GM12864 (cell line): ENCODE measurements at regions not wholly inside any gene's neighbourhood (a gene's known extent, or its start where the extent isn't known, plus 50 kb on each side); places are given as distances from the start of the nearest gene placed in this dataset.

Experiments used
- DNase-seq: peaks from one replicate; pipeline ENCODE4 v3.0.0-alpha.2; 2011; ENCODE audit warnings: low read depth
- H3K4me3 ChIP-seq: 2 replicates; pipeline ENCODE4 v1.5.1; 2011; ENCODE audit warnings: mild to moderate bottlenecking, low read depth, low read length, control low read depth
- CTCF ChIP-seq: IDR thresholded peaks from 2 replicates; pipeline ENCODE4 v1.5.1; 2011; ENCODE audit warnings: low read depth, mild to moderate bottlenecking, moderate library complexity, low read length, control low read depth, inconsistent platforms; ENCODE audit errors: missing control alignments

GRCh38 chr14:44279357-44279756, 227.7 kb downstream of the FSCB start:
- no peak for DNase-seq
- H3K4me3 ChIP-seq, result no peak overlapping the region
- no peak for TF ChIP-seq CTCF

- H3K4me3 ChIP-seq, result no peak overlapping the region
- no peak for DNase-seq
- no peak for TF ChIP-seq CTCF
Observed at GRCh38 chr14:44271637-44272036, 235.4 kb downstream of the FSCB start.

- TF ChIP-seq CTCF, result no peak
- H3K4me3 ChIP-seq, result no peak overlapping the region
- DNase-seq, result no peak
Observed at GRCh38 chr14:44271006-44271405, 236.1 kb downstream of the FSCB start.

GRCh38 chr14:44265246-44265645, 241.8 kb downstream of the FSCB start:
- no peak for TF ChIP-seq CTCF
- H3K4me3 ChIP-seq, result no peak overlapping the region
- no peak for DNase-seq

GRCh38 chr14:44215660-44216059, 291.4 kb downstream of the FSCB start:
- TF ChIP-seq CTCF, result no peak
- no peak for DNase-seq
- no peak overlapping the region for H3K4me3 ChIP-seq

- no peak for DNase-seq
- no peak overlapping the region for H3K4me3 ChIP-seq
- no peak for TF ChIP-seq CTCF
Observed at GRCh38 chr14:44211718-44212117, 295.4 kb downstream of the FSCB start.

- TF ChIP-seq CTCF, result no peak
- H3K4me3 ChIP-seq, result no peak overlapping the region
- no peak for DNase-seq
Observed at GRCh38 chr14:44204061-44204835, 302.8 kb downstream of the FSCB start.
